HG02973 (cell line): ENCODE measurements at regions not wholly inside any gene's neighbourhood (a gene's known extent, or its start where the extent isn't known, plus 50 kb on each side); places are given as distances from the start of the nearest gene placed in this dataset.

Experiments used
- ATAC-seq: cut with Tn5 transposase; IDR thresholded peaks from one replicate; pipeline ENCODE4 v1.9.1; 2021; ENCODE audit warnings: moderate library complexity; ENCODE audit not compliant: unreplicated experiment

- ATAC-seq, result no peak
These were observed 231.6 kb downstream of the MAFB start for GRCh38 chr20:40457404-40457803.

DNA sequence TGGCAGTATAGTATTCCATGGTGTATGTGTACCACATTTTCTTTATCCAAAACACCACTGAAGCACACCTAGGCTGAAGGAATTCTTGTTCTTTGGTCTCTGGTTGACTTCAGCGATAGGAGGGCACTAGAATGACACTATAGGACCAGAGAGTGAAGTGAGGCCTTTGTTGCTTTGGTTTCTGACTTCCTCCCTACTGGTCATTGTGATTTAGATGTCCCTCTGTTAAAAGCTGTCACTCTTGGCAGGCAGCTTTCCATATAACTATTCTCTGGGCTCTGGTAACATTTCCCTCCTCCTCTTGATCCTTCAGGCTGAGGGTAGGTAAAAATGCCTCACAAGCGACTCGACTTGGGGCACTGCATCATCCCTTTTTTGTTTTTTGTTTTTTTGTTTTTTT, 236.3 kb downstream of the MAFB start:
- ATAC-seq, result no peak

DNA sequence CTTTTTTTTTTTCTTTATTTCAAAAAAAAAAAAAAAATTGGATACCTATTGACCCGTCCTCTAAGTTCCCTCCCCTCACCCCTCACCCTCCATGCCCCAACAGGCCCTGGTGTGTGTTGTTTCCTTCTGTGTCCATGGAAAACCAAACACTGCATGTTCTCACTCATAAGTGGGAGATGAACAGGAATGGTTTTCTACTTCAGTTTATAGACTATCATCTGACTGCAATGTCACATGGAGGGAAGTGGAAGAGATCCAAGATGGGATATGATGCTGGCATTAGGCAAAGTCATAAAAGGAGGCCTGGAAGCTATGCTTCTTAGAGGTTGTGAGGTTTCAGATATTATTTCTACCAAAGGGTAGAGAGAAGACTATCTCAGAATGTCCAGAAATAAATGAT, 237.5 kb downstream of the MAFB start:
- ATAC-seq, result no peak

- ATAC-seq, result no peak
These were observed 238.9 kb downstream of the MAFB start for GRCh38 chr20:40449974-40450616.

DNA sequence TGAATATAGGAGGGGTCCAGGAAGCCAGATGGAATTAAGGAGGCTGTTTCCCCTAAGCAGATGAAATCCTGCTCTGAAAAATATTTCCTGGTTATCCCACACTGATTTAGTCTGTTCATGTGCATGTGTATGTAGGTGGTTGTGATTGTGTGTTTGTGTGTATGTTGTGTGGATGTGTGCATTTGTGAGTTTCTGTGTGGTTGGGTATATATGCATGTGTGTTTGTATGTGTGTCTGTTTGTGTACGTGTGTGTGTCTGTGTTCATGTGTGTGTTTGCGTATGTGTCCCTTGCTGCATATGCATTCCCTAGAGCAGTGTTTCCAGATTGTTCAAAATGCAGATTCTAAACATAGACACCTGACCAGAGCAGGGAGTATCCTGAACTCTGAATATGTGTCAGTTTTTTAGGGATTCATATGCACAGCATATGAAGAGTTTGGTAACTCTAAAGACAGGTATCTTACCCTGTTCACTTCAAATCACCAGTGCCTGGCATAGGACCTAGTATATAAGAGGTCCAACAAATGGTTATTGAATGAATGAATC, 239.8 kb downstream of the MAFB start:
- ATAC-seq, result no peak

DNA sequence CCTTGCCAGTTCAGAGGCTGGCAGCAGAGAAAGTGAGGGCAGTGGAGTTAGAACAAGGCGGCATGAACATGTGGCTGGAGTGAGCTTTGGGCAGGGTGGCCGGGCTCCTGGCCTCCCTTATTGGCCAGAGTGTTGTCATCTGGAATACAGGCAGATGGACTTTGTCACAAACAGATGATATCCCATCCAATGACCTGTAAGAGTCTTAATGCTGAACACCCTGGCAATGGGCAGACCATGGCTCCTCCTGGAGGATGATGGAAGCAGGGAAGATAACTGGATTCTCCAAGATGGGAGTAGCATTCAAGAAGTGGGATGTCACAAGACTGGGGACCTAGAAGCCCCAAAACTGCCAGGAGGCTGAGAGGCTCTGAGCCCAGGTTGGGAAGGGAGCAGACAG, 242.1 kb downstream of the MAFB start:
- ATAC-seq, result no peak

- ATAC-seq, result no peak
These were observed 244.5 kb downstream of the MAFB start for GRCh38 chr20:40444516-40444915.

DNA sequence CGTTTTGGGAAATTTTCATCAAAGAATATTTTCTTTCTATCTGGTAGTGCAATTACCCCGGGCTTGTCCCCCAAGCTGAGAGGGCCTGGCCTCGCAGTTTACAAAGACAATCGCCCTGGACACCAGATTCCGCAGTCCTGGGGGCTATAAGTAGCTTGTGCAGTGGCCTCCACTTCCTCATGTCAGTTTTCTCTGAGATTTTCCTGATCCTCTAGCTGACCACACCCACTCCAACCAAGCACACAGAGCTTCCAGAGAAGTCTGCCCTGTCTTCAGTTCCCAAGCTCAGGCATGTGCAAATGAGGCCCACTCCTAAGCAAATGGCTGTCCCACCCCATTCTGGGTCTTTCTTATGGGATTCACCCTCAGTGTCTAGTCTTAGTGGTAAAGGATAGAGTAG, 245.3 kb downstream of the MAFB start:
- ATAC-seq, result no peak

GRCh38 chr20:40442181-40442963, 246.7 kb downstream of the MAFB start:
- ATAC-seq, result no peak

GRCh38 chr20:40441771-40442170, 247.3 kb downstream of the MAFB start:
- no peak for ATAC-seq

DNA sequence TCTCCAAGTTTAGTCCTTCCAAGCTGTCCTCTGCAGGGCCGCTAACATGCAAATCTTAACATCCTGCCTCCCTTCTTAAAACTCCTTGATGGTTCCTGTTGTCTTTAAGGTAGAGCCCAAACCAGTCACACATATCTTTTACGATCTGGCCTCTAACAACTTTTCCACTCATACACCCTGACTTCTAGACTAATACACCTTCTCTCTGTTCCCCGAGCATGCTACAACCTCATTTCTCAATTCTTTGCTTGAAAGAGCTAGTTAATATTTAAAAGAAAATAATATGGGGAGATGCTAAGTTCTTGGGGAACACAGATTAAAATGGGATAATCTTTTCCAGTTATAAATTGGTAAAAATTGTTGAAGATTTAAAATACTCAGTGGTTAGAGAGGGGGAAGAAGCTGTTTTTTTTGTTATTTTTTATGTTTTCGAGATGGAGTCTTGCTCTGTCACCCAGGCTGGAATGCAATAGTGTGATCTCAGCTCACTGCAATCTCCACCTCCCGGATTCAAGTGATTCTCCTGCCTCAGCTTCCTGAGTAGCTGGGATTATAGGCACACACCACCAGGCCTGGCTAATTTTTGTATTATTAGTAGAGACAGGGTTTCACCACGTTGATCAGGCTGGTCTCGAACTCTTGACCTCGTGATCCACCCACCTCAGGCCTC, 250.7 kb downstream of the MAFB start:
- ATAC-seq, result no peak

DNA sequence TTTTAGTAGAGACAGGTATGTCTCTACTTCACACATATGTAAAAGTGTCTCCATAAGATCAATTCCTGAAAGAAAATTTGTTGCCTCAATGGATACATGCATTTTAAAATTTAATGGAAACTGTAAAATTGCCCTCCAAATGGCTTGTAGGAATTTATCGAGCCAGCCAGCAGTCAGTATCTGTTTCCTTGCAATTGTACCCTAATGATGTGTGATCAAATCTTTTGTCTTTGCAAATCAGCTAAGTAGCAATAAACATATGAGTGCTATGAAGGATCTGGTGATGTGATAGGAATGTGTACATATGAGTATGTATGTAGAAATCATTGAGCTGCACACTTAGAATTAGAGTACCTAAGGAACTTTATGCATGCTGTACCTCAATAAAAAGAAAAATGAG, 253.0 kb downstream of the MAFB start:
- ATAC-seq, result no peak

DNA sequence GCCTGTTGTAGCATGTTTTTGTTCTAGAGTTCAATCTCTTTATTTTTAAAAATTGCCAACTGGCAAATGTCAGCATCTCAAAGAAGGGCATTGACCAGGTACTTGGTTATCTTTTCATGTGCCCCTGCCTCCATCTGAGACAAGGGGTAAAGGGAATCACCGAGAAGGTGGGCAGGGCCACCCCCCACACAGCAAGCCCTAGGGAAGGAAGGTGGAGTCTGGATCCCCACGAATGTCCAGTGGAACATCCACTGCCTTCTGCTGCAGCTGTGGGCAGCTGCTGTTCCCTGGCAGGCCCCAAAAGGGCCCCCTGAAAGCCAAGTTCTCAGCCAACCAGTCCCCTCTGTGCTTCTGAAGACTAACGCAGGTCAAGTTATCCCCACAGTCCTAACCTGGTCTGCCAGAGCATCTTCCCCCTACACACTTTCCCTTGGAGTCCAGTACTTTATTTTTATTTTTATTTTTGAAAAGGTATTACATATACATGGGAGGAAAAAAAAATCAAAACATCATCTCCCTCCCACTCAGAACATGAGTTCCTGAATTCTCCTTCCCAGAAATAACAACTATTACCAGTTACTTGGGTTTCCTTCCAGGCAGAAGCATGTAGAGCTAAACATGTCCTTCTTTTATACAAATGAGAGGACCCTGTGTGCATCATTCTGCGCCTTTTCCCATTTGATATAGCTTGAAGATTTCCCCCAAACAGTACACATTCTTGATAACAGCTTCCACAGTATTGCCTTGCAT, 253.7 kb downstream of the MAFB start:
- no peak for ATAC-seq

DNA sequence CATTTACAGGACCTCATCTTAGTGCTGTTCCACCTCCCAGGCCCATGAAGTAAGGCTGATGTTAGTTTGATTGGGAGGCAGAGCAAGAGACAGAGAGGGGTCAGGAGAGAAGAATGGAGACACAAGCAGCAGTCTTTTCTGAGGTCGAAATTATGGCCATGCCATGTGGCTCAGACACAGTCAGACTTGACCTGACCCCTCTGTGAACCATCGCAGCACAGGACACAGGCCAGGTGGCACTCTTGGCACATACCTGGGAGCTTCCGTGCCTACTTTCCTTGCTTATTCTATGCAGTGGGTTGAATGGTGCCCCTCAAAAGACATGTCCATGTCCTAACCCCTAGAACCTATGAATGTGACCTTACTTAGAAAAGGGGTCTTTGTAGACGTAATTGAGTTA, 254.9 kb downstream of the MAFB start:
- no peak for ATAC-seq

DNA sequence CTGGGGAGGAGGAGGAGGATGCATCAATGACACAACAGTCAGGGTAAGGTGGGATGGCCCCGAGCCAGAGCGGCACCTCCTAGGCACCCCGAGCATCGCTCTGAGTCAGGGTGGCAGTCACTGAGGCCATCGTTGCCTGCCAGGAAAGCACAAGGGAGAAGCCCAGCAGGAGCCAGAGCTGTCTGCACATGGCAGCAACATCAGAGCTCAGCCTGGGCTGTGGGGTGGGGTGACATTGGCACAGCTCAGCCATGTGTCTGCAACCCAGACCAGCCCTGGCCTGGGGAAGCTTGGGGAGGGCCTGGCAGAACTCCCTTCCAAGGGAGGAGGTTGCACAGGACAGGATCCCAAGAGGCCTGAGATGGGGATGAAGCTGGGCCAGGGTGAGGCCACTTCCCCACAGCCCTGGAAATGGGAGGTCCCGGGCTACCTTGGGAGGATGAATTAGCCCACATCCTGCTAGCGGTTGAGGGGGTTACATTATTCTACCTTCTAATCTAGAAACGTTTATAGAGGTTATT, 255.6 kb downstream of the MAFB start:
- ATAC-seq, result no peak

DNA sequence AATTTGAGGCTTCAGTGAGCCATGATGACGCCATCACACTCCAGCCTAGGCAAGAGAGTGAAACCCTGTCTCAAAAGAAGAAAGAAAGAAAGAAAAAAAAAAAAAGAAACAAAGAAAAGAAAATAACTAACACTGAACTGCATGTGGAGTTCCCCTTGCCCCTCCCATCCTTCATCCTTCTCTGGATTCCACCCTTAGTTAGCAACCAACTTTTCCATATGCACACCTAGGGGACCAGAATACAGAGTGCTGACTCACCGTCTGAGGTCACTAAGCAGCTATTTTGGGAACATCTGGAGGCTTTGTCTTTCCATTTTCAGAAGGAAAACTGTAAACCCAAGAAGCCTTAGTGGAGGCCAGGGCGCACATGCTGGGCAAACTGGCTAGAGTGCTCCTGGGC, 257.4 kb downstream of the MAFB start:
- no peak for ATAC-seq

DNA sequence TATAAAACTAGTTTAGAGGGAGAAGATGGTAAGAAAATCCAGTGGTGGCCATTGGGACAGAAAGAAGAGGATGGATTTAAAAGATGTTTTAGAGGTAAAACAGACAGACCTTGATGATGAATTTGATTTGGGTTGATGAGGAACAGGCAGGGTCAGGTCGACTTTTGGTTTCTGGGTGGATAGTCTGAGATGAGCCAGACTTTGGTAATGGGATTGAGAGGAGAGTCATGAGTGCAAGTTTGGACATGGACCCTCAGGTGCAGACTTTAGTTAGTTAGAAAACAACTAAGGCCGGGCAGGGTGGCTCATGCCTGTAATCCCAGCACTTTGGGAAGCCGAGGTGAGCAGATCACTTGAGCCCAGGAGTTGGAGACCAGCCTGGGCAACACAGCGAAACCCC, 257.9 kb downstream of the MAFB start:
- ATAC-seq, result no peak

DNA sequence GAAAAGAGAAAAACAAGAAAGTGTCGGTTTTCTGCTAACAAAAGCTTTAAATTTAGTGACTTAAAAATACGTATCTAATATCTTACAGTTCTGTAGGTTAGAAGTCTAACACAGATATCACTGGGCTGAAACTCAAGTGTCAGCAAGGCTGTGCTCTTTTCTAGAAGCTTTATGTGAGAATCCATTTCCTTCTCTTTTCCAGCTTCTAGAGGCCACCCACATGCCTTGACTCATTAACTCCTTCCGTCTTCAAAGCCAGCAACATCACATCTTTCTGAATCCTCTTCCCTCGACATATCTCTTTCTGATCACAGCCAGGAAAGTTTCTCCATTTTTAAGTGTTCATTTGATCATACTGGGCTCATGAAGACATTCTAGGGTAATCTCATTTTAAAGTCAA, 262.0 kb downstream of the MAFB start:
- ATAC-seq, result no peak

- ATAC-seq, result no peak
These were observed 264.3 kb downstream of the MAFB start for GRCh38 chr20:40424695-40425094.

- ATAC-seq, result no peak
These were observed 266.4 kb downstream of the MAFB start for GRCh38 chr20:40422656-40423055.

DNA sequence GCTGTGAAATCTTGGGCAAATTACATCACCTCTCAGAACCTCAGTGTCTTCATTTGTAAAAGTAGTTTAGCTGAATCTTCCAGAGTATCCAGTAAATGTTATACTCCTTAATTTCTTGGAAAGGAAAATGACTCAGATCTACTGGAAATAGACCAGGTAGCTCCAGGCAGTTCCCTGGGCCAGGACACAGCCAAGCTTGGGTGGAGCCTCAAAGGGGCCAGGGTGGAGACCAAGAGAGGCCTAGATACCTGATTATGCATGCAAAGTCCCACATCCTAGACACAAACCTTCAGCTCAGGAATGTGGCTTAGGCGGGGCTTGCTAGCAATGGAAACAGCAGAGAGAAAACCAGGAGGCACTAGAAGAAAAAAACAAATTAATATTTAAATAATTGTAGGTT, 272.8 kb downstream of the MAFB start:
- no peak for ATAC-seq
